HepG2 (cell line): ENCODE measurements at regions not wholly inside any gene's neighbourhood (a gene's known extent, or its start where the extent isn't known, plus 50 kb on each side); places are given as distances from the start of the nearest gene placed in this dataset.

Source experiments
- CTCF ChIP-seq: sonication (generic); formaldehyde crosslinking; IDR thresholded peaks from 2 replicates; pipeline ENCODE4 v1.5.0; 2020; ENCODE audit warnings: mild to moderate bottlenecking, missing genetic modification reagents, moderate library complexity
- KLF6 ChIP-seq: IDR thresholded peaks from 2 replicates; pipeline ENCODE4 v1.8.0; 2016; ENCODE audit warnings: missing biosample characterization, missing genetic modification reagents

- TF ChIP-seq CTCF = no peak
- TF ChIP-seq KLF6 = no peak
Observed at GRCh38 chr6:113576310-113576709, 280.8 kb upstream of the MARCKS start.
